ENCODE measurements at regions not wholly inside any gene's neighbourhood (a gene's known extent, or its start where the extent isn't known, plus 50 kb on each side); places are given as distances from the start of the nearest gene placed in this dataset.
A peak's percentile ranks its signal among the peaks of the same experiment; 100 is the strongest.

DNA sequence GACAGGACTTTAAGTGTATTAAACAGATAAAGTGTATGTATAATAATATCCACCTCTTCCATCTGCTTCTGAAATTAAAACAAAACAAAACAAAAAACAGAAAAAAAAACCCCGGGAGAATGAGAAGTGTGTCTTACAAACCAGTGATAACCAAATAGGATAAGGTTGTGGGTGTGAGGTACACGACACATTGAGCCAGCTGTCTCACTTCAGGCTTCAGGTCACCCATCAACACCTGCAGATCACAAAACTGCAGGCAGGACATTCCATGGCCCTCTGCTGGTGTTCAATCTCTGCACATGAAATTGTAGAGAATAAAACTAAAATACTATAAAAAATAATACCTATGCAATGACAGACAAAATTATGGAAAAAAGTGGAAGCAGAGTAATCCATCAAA is 339.9 kb downstream of the SFMBT2 start:
- TF ChIP-seq, protein P1, sequence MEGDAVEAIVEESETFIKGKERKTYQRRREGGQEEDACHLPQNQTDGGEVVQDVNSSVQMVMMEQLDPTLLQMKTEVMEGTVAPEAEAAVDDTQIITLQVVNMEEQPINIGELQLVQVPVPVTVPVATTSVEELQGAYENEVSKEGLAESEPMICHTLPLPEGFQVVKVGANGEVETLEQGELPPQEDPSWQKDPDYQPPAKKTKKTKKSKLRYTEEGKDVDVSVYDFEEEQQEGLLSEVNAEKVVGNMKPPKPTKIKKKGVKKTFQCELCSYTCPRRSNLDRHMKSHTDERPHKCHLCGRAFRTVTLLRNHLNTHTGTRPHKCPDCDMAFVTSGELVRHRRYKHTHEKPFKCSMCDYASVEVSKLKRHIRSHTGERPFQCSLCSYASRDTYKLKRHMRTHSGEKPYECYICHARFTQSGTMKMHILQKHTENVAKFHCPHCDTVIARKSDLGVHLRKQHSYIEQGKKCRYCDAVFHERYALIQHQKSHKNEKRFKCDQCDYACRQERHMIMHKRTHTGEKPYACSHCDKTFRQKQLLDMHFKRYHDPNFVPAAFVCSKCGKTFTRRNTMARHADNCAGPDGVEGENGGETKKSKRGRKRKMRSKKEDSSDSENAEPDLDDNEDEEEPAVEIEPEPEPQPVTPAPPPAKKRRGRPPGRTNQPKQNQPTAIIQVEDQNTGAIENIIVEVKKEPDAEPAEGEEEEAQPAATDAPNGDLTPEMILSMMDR (conservative IDR thresholded peaks at IDR 0.05; ENCODE audit: low read length), result peak; percentile 37
- TF ChIP-seq EZH2phosphoT487 (IDR thresholded peaks at IDR 0.05; ENCODE audit: borderline replicate concordance), result no peak

Data from Loucy (cell line).